BLaER1 treated with 17β-estradiol and CSF1 and Interleukin-3, amounts not matched to agents 10 nM and 100 nM (cell line): ENCODE measurements at regions not wholly inside any gene's neighbourhood (a gene's known extent, or its start where the extent isn't known, plus 50 kb on each side); places are given as distances from the start of the nearest gene placed in this dataset.

ENCODE experiments used
- H3K27ac ChIP-seq, 11 experiments: shearing (Covaris generic); formaldehyde crosslinking; 2 replicates each; pipeline ENCODE4 v1.8.1; 2022
- H3K27me3 ChIP-seq, 11 experiments: shearing (Covaris generic); formaldehyde crosslinking; 2 replicates each; pipeline ENCODE4 v1.8.1; 2022
- H3K36me3 ChIP-seq, 11 experiments: shearing (Covaris generic); formaldehyde crosslinking; 2 replicates each; pipeline ENCODE4 v1.8.1; 2022
- H3K4me1 ChIP-seq, 10 experiments: shearing (Covaris generic); formaldehyde crosslinking; 2 replicates each; pipeline ENCODE4 v1.8.1; 2022
- H3K4me2 ChIP-seq, 11 experiments: shearing (Covaris generic); formaldehyde crosslinking; 2 replicates each; pipeline ENCODE4 v1.8.1; 2022
- H3K4me3 ChIP-seq, 10 experiments: shearing (Covaris generic); formaldehyde crosslinking; 2 replicates each; pipeline ENCODE4 v1.8.1; 2022
- H3K9ac ChIP-seq, 11 experiments: shearing (Covaris generic); formaldehyde crosslinking; 2 replicates each; pipeline ENCODE4 v1.8.1; 2022
- H3K9me3 ChIP-seq, 11 experiments: shearing (Covaris generic); formaldehyde crosslinking; replicated peaks in 1 of 11; 2 replicates each; pipeline ENCODE4 v1.8.1; 2022
- H4K20me1 ChIP-seq, 11 experiments: shearing (Covaris generic); formaldehyde crosslinking; 2 replicates each; pipeline ENCODE4 v1.8.1; 2022
- Cebpa-rat ChIP-seq, 11 experiments: shearing (Covaris generic); IDR thresholded peaks; 2 replicates each; pipeline ENCODE4 v1.8.1; 2022

DNA sequence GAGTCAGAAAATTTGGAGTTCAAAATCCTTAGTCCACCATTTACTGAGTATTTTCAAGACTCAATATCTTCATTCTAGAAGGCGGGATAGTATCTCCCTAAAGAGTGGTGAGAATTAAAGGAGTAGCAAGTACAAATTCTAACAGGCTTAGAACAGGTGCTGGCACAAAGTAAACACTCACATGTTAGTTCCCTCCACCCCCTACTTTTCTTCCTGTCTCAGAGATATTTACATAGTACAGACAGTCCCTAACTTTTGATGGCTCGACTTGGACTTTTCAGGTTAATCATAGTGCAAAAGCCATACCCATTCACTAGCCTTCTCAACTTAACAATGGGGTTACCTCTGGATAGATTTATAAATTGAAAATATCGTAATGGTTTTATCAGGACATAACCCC, 476.2 kb upstream of the RASGRP1 start:
- no peaks in the 10 kb centered on the region for H3K27me3 ChIP-seq
- no peak overlapping the region for H3K4me2 ChIP-seq
- no peak for TF ChIP-seq Cebpa-rat (IDR thresholded peaks at IDR 0.05)
- H3K9ac ChIP-seq, result no peak overlapping the region
- H3K27ac ChIP-seq, result no peak overlapping the region
- H3K4me1 ChIP-seq, result no peaks in the 10 kb centered on the region
- no peaks in the 10 kb centered on the region for H3K9me3 ChIP-seq
- no peak overlapping the region for H3K4me3 ChIP-seq
- no peaks in the 10 kb centered on the region for H3K36me3 ChIP-seq
- no peaks in the 10 kb centered on the region for H4K20me1 ChIP-seq

DNA sequence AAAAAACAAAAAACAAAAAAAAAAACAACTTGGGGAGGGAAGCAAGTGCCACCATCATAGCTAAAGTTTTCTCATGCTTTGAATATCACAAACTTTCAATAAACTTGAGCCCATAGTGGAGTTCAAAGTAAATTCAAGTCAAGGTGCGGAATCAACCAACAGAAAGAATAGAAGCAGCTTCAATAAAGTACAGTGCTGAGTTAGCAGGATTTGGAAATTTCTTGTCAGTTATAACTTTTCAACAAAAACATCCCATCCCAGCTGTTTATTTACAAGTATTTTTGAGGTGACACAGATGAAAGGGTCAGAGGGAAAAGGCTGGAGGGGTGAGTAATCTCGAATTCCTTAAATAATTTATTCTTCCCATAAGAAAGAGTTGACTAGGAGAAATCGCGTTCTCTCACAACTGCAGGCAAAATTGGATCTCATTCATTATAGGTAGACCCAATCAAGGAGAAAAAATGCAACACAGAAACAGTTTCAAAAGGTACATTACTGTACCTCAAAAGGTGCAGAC, 477.4 kb upstream of the RASGRP1 start:
- H3K4me3 ChIP-seq, result no peak overlapping the region
- H3K9me3 ChIP-seq, result no peaks in the 10 kb centered on the region
- H3K36me3 ChIP-seq, result no peaks in the 10 kb centered on the region
- H4K20me1 ChIP-seq, result no peaks in the 10 kb centered on the region
- no peak for TF ChIP-seq Cebpa-rat (IDR thresholded peaks at IDR 0.05)
- no peak overlapping the region for H3K27ac ChIP-seq
- no peak overlapping the region for H3K4me2 ChIP-seq
- H3K4me1 ChIP-seq, result no peaks in the 10 kb centered on the region
- no peaks in the 10 kb centered on the region for H3K27me3 ChIP-seq
- no peak overlapping the region for H3K9ac ChIP-seq

DNA sequence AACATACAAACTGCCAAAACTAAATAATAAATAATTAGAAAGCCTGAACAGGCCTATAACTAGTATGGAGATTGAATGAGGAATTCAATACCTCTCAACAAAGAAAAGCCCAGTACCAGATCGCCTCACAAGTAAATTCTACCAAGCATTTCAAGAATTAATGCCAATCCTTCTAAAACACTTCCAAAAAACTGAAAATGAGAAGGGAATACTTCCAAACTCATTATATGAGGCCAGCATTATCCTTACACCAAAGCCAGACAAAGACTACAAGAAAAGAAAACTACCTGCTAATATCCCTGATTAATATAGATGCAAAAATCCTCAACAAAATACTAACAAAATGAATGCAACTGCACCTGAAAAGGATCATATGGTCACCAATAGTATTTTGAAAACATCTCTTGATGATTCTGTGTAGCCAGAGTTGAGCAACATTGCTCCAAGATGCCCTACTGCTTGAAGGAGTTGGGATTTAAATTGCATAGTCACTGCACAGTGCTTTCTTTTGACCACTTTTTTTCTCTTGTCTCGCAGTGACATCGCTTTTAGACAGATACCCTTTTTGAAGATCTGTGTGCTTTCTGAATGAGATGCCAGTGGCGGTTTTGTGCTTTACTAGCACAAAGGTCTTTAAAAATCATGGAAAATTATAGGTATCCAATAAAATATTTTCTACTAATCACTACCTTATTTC, 487.2 kb upstream of the RASGRP1 start:
- Histone ChIP-seq H3K36me3 (no peaks in the 10 kb centered on the region), H3K9ac (no peak overlapping the region), H3K4me3 (no peak overlapping the region), H3K4me1 (no peaks in the 10 kb centered on the region), H3K27me3 (no peaks in the 10 kb centered on the region), H3K9me3 (peaks cover 9 to 28% (median 16%) of the 10 kb centered on the region in 11 experiments; a peak in 21 of 22 replicates), H3K4me2 (no peak overlapping the region), H3K27ac (no peak overlapping the region), H4K20me1 (no peaks in the 10 kb centered on the region)
- TF ChIP-seq Cebpa-rat (IDR thresholded peaks at IDR 0.05), result no peak

DNA sequence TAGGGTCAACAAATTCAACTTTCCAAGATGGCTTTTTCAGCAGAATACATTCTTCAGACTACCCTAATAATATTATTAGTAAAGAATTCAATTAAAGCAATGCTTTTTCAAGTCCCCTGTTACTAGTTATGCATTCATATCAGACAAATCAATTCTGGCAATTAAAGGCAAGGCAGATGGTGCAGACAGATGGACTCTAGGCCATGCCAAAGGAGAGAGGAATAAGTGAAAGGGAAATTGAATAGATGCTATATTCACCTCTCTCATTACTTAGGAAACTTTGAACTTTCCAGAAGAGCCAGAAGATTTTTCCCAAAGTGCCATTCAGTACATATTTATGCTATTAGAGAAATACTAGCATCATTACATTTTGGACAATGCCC, 487.7 kb upstream of the RASGRP1 start:
- Histone ChIP-seq H3K4me2 (no peak overlapping the region), H3K9ac (no peak overlapping the region), H3K36me3 (no peaks in the 10 kb centered on the region), H4K20me1 (no peaks in the 10 kb centered on the region), H3K4me1 (no peaks in the 10 kb centered on the region), H3K4me3 (no peak overlapping the region), H3K27me3 (no peaks in the 10 kb centered on the region), H3K9me3 (peaks cover 9 to 28% (median 16%) of the 10 kb centered on the region in 11 experiments; a peak in 21 of 22 replicates), H3K27ac (no peak overlapping the region)
- TF ChIP-seq Cebpa-rat (IDR thresholded peaks at IDR 0.05), result no peak

DNA sequence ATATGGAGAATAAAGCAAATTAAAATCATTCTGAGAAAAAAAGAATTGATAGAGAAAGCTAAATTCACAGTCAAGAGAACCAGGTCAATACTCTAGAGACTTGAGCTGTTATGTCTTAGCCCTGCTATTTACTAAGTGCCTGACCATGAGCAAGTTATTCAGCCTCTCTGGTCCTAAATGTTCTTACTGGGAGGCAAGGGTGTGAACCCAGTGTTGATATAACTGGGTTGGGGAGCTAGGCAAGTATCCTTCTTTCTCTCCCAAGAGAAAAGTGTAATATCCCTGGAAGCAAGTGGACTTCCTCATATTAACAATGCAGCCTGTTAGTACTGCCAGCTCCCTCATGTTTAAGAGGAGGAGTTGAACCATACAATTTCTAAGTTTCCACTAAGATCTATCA, 488.9 kb upstream of the RASGRP1 start:
- H3K4me1 ChIP-seq, result no peaks in the 10 kb centered on the region
- no peak for TF ChIP-seq Cebpa-rat (IDR thresholded peaks at IDR 0.05)

DNA sequence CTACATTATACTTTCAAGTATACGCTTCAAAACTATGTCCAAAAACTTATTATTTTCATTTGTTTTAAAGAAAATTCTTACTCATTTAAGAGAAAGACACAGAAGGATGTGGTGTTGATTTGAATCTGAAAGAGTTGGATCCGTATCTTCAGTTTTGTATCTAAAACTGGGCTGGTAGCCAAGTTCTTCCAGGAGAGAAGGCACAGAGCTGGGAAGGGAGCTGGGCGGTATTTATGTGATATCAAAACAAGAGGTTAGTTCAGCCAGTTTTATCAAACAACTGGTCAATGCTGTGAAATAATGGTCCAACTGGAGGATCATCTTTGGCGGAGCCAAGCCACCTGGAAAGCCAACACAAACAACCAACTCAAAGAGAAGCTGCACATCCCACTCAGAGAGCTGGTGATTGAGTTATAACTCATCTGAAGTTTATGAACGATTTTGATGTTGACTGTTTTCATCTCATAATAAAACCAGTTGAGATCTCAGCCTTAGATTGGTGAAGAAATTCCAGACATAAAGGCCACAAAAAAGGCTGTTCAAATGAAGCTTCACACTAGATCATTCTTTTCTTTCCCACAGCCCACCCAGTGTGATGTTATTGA, 489.6 kb upstream of the RASGRP1 start:
- Histone ChIP-seq H3K27me3 (no peaks in the 10 kb centered on the region), H3K9me3 (peaks cover 2 to 17% (median 6%) of the 10 kb centered on the region in 11 experiments; a peak in 20 of 22 replicates), H3K36me3 (no peaks in the 10 kb centered on the region), H4K20me1 (no peaks in the 10 kb centered on the region), H3K4me2 (no peak overlapping the region), H3K9ac (no peak overlapping the region), H3K27ac (no peak overlapping the region), H3K4me3 (no peak overlapping the region), H3K4me1 (no peaks in the 10 kb centered on the region)
- TF ChIP-seq Cebpa-rat (IDR thresholded peaks at IDR 0.05), result no peak

More for the DNA sequence above, 488.9 kb upstream of the RASGRP1 start:
- H3K27ac ChIP-seq, result no peak overlapping the region
- H3K4me3 ChIP-seq, result no peak overlapping the region
- no peaks in the 10 kb centered on the region for H3K27me3 ChIP-seq
- no peak overlapping the region for H3K4me2 ChIP-seq
- H3K9me3 ChIP-seq, result peaks cover 9 to 25% (median 13%) of the 10 kb centered on the region in 11 experiments; a peak in 21 of 22 replicates
- H4K20me1 ChIP-seq, result no peaks in the 10 kb centered on the region
- H3K9ac ChIP-seq, result no peak overlapping the region
- no peaks in the 10 kb centered on the region for H3K36me3 ChIP-seq

DNA sequence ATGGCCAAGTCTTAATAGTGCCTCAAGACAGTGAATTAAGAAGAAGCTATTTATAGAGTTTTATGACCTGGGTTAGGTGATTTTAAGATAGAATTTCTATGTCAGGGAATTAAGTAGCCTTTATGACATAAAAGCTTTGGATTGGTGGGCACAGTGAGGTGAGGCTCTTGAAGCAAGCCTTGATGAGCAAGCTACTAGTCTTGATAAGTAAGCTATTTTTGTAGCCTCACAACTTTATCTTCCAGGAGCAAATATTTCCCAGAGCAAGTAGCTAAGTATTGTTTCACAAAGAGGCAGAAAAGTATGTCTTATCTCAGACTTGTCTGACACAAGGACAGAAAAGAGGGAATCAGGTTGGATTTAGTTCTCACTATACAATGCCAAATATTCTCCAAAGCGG, 491.7 kb upstream of the RASGRP1 start:
- TF ChIP-seq Cebpa-rat (IDR thresholded peaks at IDR 0.05), result no peak
- H3K27ac ChIP-seq, result no peak overlapping the region
- H3K4me1 ChIP-seq, result no peaks in the 10 kb centered on the region
- H3K9ac ChIP-seq, result no peak overlapping the region
- no peaks in the 10 kb centered on the region for H3K36me3 ChIP-seq
- no peak overlapping the region for H3K4me3 ChIP-seq
- no peaks in the 10 kb centered on the region for H3K27me3 ChIP-seq
- no peak overlapping the region for H3K4me2 ChIP-seq
- H4K20me1 ChIP-seq, result no peaks in the 10 kb centered on the region
- no peaks in the 10 kb centered on the region for H3K9me3 ChIP-seq

DNA sequence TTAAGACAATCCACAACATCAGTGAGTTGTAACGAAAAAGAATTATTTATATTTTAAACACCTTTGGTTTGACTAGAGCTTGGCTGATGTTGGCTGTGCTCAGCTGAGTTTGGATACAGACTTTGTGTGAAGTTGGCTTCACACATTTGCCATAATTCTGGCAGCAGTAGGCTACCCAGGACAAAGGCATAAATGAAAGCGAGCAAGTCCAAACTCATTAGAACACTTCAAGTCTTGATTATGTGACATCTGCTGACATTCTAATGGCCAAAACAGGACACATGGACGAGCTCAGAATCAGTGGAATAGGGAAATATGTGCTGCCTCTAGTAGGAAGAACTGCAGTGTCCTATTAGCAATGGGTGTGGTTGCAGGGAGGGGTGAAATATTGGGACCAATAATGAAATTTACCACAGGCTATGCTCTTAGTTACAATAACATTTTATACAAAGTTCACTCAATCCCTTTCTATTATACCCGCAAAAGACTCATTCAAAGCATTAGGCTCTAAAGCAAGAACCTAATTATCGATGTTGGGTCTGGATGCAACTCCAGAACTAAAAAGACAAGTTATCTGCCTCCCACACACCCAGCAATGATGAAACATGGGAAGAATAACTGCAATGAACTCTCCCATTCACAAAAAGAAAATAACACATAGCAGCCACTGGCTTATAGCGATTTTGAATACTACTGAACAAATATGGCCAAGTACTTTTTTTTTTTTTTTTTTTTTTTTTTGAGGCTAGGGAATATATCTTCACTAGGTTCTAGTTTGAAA, 493.9 kb upstream of the RASGRP1 start:
- H3K4me3 ChIP-seq, result no peak overlapping the region
- no peaks in the 10 kb centered on the region for H3K27me3 ChIP-seq
- no peak for TF ChIP-seq Cebpa-rat (IDR thresholded peaks at IDR 0.05)
- no peak overlapping the region for H3K9ac ChIP-seq
- H3K4me1 ChIP-seq, result peaks cover 0 to 4% (median 3%) of the 10 kb centered on the region in 10 experiments; a peak in 12 of 20 replicates
- no peak overlapping the region for H3K27ac ChIP-seq
- no peaks in the 10 kb centered on the region for H4K20me1 ChIP-seq
- H3K36me3 ChIP-seq, result no peaks in the 10 kb centered on the region
- H3K9me3 ChIP-seq, result 0 out of 22 replicates have a peak, but pooled peaks cover 0 to 4% (median 0%) of the 10 kb centered on the region in 11 experiments
- H3K4me2 ChIP-seq, result no peak overlapping the region

DNA sequence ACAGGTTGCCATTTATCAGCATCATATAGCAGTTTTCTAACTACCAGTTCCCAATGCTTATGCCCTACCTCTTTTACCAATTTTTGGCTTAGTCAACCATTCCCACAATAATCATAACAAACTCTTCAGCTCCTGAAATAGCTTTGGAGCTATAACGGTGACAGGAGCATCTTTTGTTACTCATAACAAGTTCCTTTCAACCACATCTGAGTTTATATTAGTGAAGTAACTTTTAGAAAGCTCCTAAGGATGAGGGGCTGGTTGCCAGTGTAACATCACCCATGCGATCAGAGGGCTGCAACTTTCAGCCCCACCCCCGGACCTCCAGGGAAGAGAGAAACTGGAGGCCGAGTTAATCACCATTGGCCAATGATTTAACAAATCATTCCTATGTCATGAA, 495.3 kb upstream of the RASGRP1 start:
- TF ChIP-seq Cebpa-rat (IDR thresholded peaks at IDR 0.05), result no peak
- 0 out of 22 replicates have a peak, but pooled peaks cover 0 to 4% (median 0%) of the 10 kb centered on the region in 11 experiments for H3K9me3 ChIP-seq
- no peaks in the 10 kb centered on the region for H4K20me1 ChIP-seq
- H3K4me2 ChIP-seq, result no peak overlapping the region
- no peak overlapping the region for H3K27ac ChIP-seq
- H3K4me1 ChIP-seq, result peaks cover 0 to 13% (median 10%) of the 10 kb centered on the region in 10 experiments; a peak in 14 of 20 replicates
- H3K9ac ChIP-seq, result no peak overlapping the region
- no peaks in the 10 kb centered on the region for H3K36me3 ChIP-seq
- H3K4me3 ChIP-seq, result no peak overlapping the region
- H3K27me3 ChIP-seq, result no peaks in the 10 kb centered on the region
